Mesenchymal stem cell (in vitro differentiated cells and primary cell): ENCODE measurements at regions not wholly inside any gene's neighbourhood (a gene's known extent, or its start where the extent isn't known, plus 50 kb on each side); places are given as distances from the start of the nearest gene placed in this dataset.

Source experiments
- DNase-seq: peaks from one replicate; pipeline ENCODE4 v3.0.0-alpha.2; 2013
- H2AFZ ChIP-seq: one replicate; pipeline ENCODE4 v1.6.1; 2013; ENCODE audit warnings: low read depth, mild to moderate bottlenecking, control low read depth, inconsistent platforms, low read length, moderate library complexity
- H2AK5ac ChIP-seq: 2 replicates; pipeline ENCODE4 v1.6.1; 2013; ENCODE audit warnings: low read length, moderate library complexity, mild to moderate bottlenecking, inconsistent platforms; ENCODE audit not compliant: severe bottlenecking
- H2BK120ac ChIP-seq: one replicate; pipeline ENCODE4 v1.6.1; 2013; ENCODE audit warnings: low read depth, mild to moderate bottlenecking, inconsistent platforms, low read length, moderate library complexity
- H2BK12ac ChIP-seq, 2 experiments: one replicate each; pipeline ENCODE4 v1.6.1; 2013; ENCODE audit warnings: inconsistent platforms in 2 of 2, low read length in 2 of 2, mild to moderate bottlenecking in 2 of 2, moderate library complexity in 2 of 2, control low read depth in 1 of 2
- H2BK15ac ChIP-seq: one replicate; pipeline ENCODE4 v1.6.1; 2013; ENCODE audit warnings: mild to moderate bottlenecking, low read depth, inconsistent platforms; ENCODE audit not compliant: poor library complexity, severe bottlenecking
- H2BK5ac ChIP-seq: 2 replicates; pipeline ENCODE4 v1.6.1; 2013; ENCODE audit warnings: low read depth, mild to moderate bottlenecking, low read length, control low read depth, inconsistent platforms; ENCODE audit not compliant: poor library complexity, severe bottlenecking
- H3K14ac ChIP-seq, 2 experiments: one replicate each; pipeline ENCODE4 v1.6.1; 2013; ENCODE audit warnings: inconsistent platforms in 2 of 2, low read length in 2 of 2, control low read depth in 1 of 2, mild to moderate bottlenecking in 1 of 2, moderate library complexity in 1 of 2
- H3K18ac ChIP-seq, 2 experiments: one replicate each; pipeline ENCODE4 v1.6.1; 2013; ENCODE audit warnings: inconsistent platforms in 2 of 2, low read length in 2 of 2, control low read depth in 1 of 2, low read depth in 1 of 2, mild to moderate bottlenecking in 1 of 2
- H3K23ac ChIP-seq, 2 experiments: one replicate each; pipeline ENCODE4 v1.6.1; 2013; ENCODE audit warnings: inconsistent platforms in 2 of 2, low read length in 2 of 2, mild to moderate bottlenecking in 2 of 2, moderate library complexity in 2 of 2, control low read depth in 1 of 2
- H3K27ac ChIP-seq: 2 replicates; pipeline ENCODE4 v1.5.1; 2013; ENCODE audit warnings: mild to moderate bottlenecking, moderate library complexity, low read length, control low read depth, inconsistent platforms; ENCODE audit not compliant: poor library complexity, severe bottlenecking
- H3K27me3 ChIP-seq, 2 experiments: 2 replicates each; pipeline versions ENCODE4 v1.6.1 to v1.7.0; 2013; ENCODE audit warnings: low read length in 2 of 2, mild to moderate bottlenecking in 2 of 2, moderate library complexity in 2 of 2, control low read depth in 1 of 2, inconsistent platforms in 1 of 2; ENCODE audit not compliant: control insufficient read depth in 1 of 2, insufficient read depth in 1 of 2
- H3K36me3 ChIP-seq, 2 experiments: 2 replicates each; pipeline versions ENCODE4 v1.6.1 to v1.7.0; 2013; ENCODE audit warnings: low read length in 2 of 2, control low read depth in 1 of 2, inconsistent platforms in 1 of 2, low read depth in 1 of 2, mild to moderate bottlenecking in 1 of 2; ENCODE audit not compliant: insufficient read depth in 2 of 2, control insufficient read depth in 1 of 2
- H3K4ac ChIP-seq, 2 experiments: one replicate each; pipeline ENCODE4 v1.6.1; 2013; ENCODE audit warnings: inconsistent platforms in 2 of 2, low read length in 2 of 2, mild to moderate bottlenecking in 2 of 2, moderate library complexity in 2 of 2, control low read depth in 1 of 2, low read depth in 1 of 2
- H3K4me1 ChIP-seq: 2 replicates; pipeline ENCODE4 v1.6.1; 2013; ENCODE audit warnings: low read depth, low read length, control low read depth; ENCODE audit not compliant: control insufficient read depth, insufficient read depth
- H3K4me2 ChIP-seq: 2 replicates; pipeline ENCODE4 v1.6.1; 2013; ENCODE audit warnings: low read length, mild to moderate bottlenecking, inconsistent platforms; ENCODE audit not compliant: poor library complexity, severe bottlenecking
- H3K4me3 ChIP-seq, 2 experiments: 2 replicates each; pipeline versions ENCODE4 v1.5.1 to v1.7.0; 2013; ENCODE audit warnings: low read length in 2 of 2, mild to moderate bottlenecking in 2 of 2, control low read depth in 1 of 2, low read depth in 1 of 2; ENCODE audit not compliant: insufficient read depth in 1 of 2
- H3K79me1 ChIP-seq: replicated peaks from 2 replicates; pipeline ENCODE4 v1.6.1; 2013; ENCODE audit warnings: mild to moderate bottlenecking, control low read depth, low read length, inconsistent platforms; ENCODE audit not compliant: poor library complexity, severe bottlenecking
- H3K9ac ChIP-seq: 2 replicates; pipeline ENCODE4 v1.7.0; 2013; ENCODE audit warnings: mild to moderate bottlenecking, low read length, moderate library complexity
- H3K9me3 ChIP-seq: 2 replicates; pipeline ENCODE4 v1.7.0; 2013; ENCODE audit warnings: mild to moderate bottlenecking, low read length; ENCODE audit not compliant: control insufficient read depth
- H4K8ac ChIP-seq: one replicate; pipeline ENCODE4 v1.6.1; 2013; ENCODE audit warnings: inconsistent platforms, mild to moderate bottlenecking, low read length, moderate library complexity
- H4K91ac ChIP-seq: one replicate; pipeline ENCODE4 v1.6.1; 2013; ENCODE audit warnings: mild to moderate bottlenecking, low read length, inconsistent platforms
- WGBS: methylation state at CpG from one replicate; pipeline ENCODE4 v1.1.7; 2013; ENCODE audit warnings: mixed read lengths; 5-methylcytosine and 5-hydroxymethylcytosine counted together

- WGBS: 84% methylated on average over 14 of the region's 14 CpGs
- peak overlapping the region; percentile 18 for H4K91ac ChIP-seq
- H3K36me3 ChIP-seq: no peaks in the 10 kb centered on the region
- no peak overlapping the region for H2AFZ ChIP-seq
- peak overlapping the region in 1 of 2 experiments; percentile 64 for H2BK12ac ChIP-seq
- peaks cover 0 to 4% of the 10 kb centered on the region in 2 experiments for H3K27me3 ChIP-seq
- H3K14ac ChIP-seq: no peak overlapping the region
- H3K9me3 ChIP-seq: peaks cover 4% of the 10 kb centered on the region
- H3K4me1 ChIP-seq: peaks cover 18% of the 10 kb centered on the region
- no peaks in the 10 kb centered on the region for H3K79me1 ChIP-seq
- no peak overlapping the region for H3K9ac ChIP-seq
- no peak overlapping the region for H3K4ac ChIP-seq
- H2AK5ac ChIP-seq: no peak overlapping the region
- no peak overlapping the region for H3K4me3 ChIP-seq
- no peak overlapping the region for H2BK120ac ChIP-seq
- no peak for DNase-seq
- peak overlapping the region; percentile 4 for H2BK15ac ChIP-seq
- peak overlapping the region in 1 of 2 experiments; percentile 75 for H3K18ac ChIP-seq
- no peak overlapping the region for H3K27ac ChIP-seq
- no peak overlapping the region for H4K8ac ChIP-seq
- no peak overlapping the region for H3K4me2 ChIP-seq
- no peak overlapping the region for H3K23ac ChIP-seq
- no peak overlapping the region for H2BK5ac ChIP-seq
Measured at GRCh38 chr12:116436561-116437249, 122.5 kb upstream of the MAP1LC3B2 start.

GRCh38 chr12:116441292-116441691 is 117.9 kb upstream of the MAP1LC3B2 start:
- Histone ChIP-seq H3K14ac (no peak overlapping the region), H3K27me3 (peaks cover 0 to 4% of the 10 kb centered on the region in 2 experiments), H3K9ac (no peak overlapping the region), H2BK5ac (no peak overlapping the region), H3K18ac (peak overlapping the region; percentile 12 to 21), H2BK120ac (no peak overlapping the region), H3K23ac (no peak overlapping the region), H3K9me3 (no peaks in the 10 kb centered on the region), H4K91ac (peak overlapping the region; percentile 16), H3K79me1 (no peaks in the 10 kb centered on the region), H3K4me3 (no peak overlapping the region), H3K4me2 (no peak overlapping the region), H2BK12ac (no peak overlapping the region), H3K4me1 (peaks cover 6% of the 10 kb centered on the region), H3K27ac (no peak overlapping the region), H4K8ac (peak overlapping the region; percentile 14), H3K4ac (no peak overlapping the region), H2AFZ (no peak overlapping the region), H2BK15ac (no peak overlapping the region), H3K36me3 (no peaks in the 10 kb centered on the region), H2AK5ac (no peak overlapping the region)
- no peak for DNase-seq
- WGBS: 62% methylated on average over 4 of the region's 4 CpGs

- Histone ChIP-seq H3K9ac (no peak overlapping the region), H3K79me1 (no peaks in the 10 kb centered on the region), H2BK15ac (no peak overlapping the region), H3K4ac (no peak overlapping the region), H3K36me3 (no peaks in the 10 kb centered on the region), H2BK120ac (no peak overlapping the region), H2BK5ac (no peak overlapping the region), H3K4me3 (no peak overlapping the region), H3K9me3 (no peaks in the 10 kb centered on the region), H3K4me1 (peaks cover 6% of the 10 kb centered on the region), H3K27me3 (peaks cover 0 to 4% of the 10 kb centered on the region in 2 experiments), H4K8ac (no peak overlapping the region), H2AK5ac (peak overlapping the region; percentile 10), H3K18ac (no peak overlapping the region), H3K27ac (no peak overlapping the region), H2BK12ac (peak overlapping the region in 1 of 2 experiments; percentile 38), H4K91ac (no peak overlapping the region), H3K23ac (no peak overlapping the region), H3K14ac (no peak overlapping the region), H3K4me2 (no peak overlapping the region), H2AFZ (no peak overlapping the region)
- no peak for DNase-seq
- 98% methylated on average over 3 of the region's 3 CpGs for WGBS
Measured at GRCh38 chr12:116442304-116442703, 116.9 kb upstream of the MAP1LC3B2 start.

- Histone ChIP-seq H3K9me3 (no peaks in the 10 kb centered on the region), H4K8ac (no peak overlapping the region), H3K4me3 (no peak overlapping the region), H2BK15ac (no peak overlapping the region), H3K4me1 (peaks cover 6% of the 10 kb centered on the region), H3K36me3 (no peaks in the 10 kb centered on the region), H3K14ac (peak overlapping the region in 1 of 2 experiments; percentile 44), H2BK120ac (no peak overlapping the region), H3K27ac (no peak overlapping the region), H3K79me1 (no peaks in the 10 kb centered on the region), H3K18ac (peak overlapping the region in 1 of 2 experiments; percentile 42), H2AFZ (no peak overlapping the region), H2AK5ac (no peak overlapping the region), H2BK12ac (peak overlapping the region in 1 of 2 experiments; percentile 38), H2BK5ac (no peak overlapping the region), H3K23ac (no peak overlapping the region), H3K4ac (peak overlapping the region in 1 of 2 experiments; percentile 8), H3K9ac (no peak overlapping the region), H4K91ac (no peak overlapping the region), H3K4me2 (no peak overlapping the region), H3K27me3 (peaks cover 0 to under 1% of the 10 kb centered on the region in 2 experiments)
- WGBS: 75% methylated on average over 3 of the region's 3 CpGs
- peak; percentile 85 for DNase-seq
Measured at GRCh38 chr12:116442946-116443345, 116.2 kb upstream of the MAP1LC3B2 start.
